Sigmoid colon (tissue), 4 donors: ENCODE measurements at regions not wholly inside any gene's neighbourhood (a gene's known extent, or its start where the extent isn't known, plus 50 kb on each side); places are given as distances from the start of the nearest gene placed in this dataset.

ENCODE experiments used
- EP300 ChIP-seq, 4 donors: sonication (generic); formaldehyde crosslinking; IDR thresholded peaks; one replicate each; pipeline ENCODE4 v1.6.1; 2017; ENCODE audit warnings: antibody characterized with exemption in 4 of 4
- POLR2AphosphoS5 ChIP-seq, 4 donors: sonication (generic); formaldehyde crosslinking; IDR thresholded peaks; one replicate each; pipeline ENCODE4 v1.6.1; 2017; ENCODE audit warnings: antibody characterized with exemption in 4 of 4

- no peak for TF ChIP-seq POLR2AphosphoS5 (IDR thresholded peaks at IDR 0.05)
- no peak for TF ChIP-seq EP300 (IDR thresholded peaks at IDR 0.05)
Observed at GRCh38 chr1:4227986-4228385, 327.9 kb upstream of the C1orf174 start.
